GM18505 (cell line): ENCODE measurements at regions not wholly inside any gene's neighbourhood (a gene's known extent, or its start where the extent isn't known, plus 50 kb on each side); places are given as distances from the start of the nearest gene placed in this dataset.

Experiments used
- ATAC-seq: cut with Tn5 transposase; IDR thresholded peaks from one replicate; pipeline ENCODE4 v1.9.1; 2021; ENCODE audit not compliant: unreplicated experiment
- POLR2A ChIP-seq: IDR thresholded peaks from 4 replicates; pipeline ENCODE4 v1.6.1; 2011; ENCODE audit warnings: borderline replicate concordance; ENCODE audit not compliant: insufficient read depth, insufficient read length; ENCODE audit errors: extremely low read depth

- TF ChIP-seq POLR2A: no peak
- no peak for ATAC-seq
Measured at GRCh38 chr1:221075911-221076310, 196.7 kb downstream of the HLX start.

GRCh38 chr1:221076391-221076811, 197.2 kb downstream of the HLX start:
- TF ChIP-seq POLR2A: no peak
- no peak for ATAC-seq

GRCh38 chr1:221078260-221078965, 199.2 kb downstream of the HLX start:
- no peak for ATAC-seq
- no peak for TF ChIP-seq POLR2A

- no peak for TF ChIP-seq POLR2A
Measured at GRCh38 chr1:221083902-221084301, 204.7 kb downstream of the HLX start.

GRCh38 chr1:221084681-221085080, 205.4 kb downstream of the HLX start:
- ATAC-seq: no peak
- no peak for TF ChIP-seq POLR2A

More at GRCh38 chr1:221083902-221084301, 204.7 kb downstream of the HLX start:
- ATAC-seq: no peak

GRCh38 chr1:221085701-221086375, 206.6 kb downstream of the HLX start:
- ATAC-seq: no peak
- TF ChIP-seq POLR2A: no peak

- no peak for TF ChIP-seq POLR2A
- ATAC-seq: no peak
Measured at GRCh38 chr1:221087919-221088318, 208.7 kb downstream of the HLX start.

- no peak for TF ChIP-seq POLR2A
- ATAC-seq: no peak
Measured at GRCh38 chr1:221089273-221089672, 210.0 kb downstream of the HLX start.

- ATAC-seq: no peak
- no peak for TF ChIP-seq POLR2A
Measured at GRCh38 chr1:221089803-221090202, 210.6 kb downstream of the HLX start.

- TF ChIP-seq POLR2A: no peak
- no peak for ATAC-seq
Measured at GRCh38 chr1:221093903-221094791, 214.9 kb downstream of the HLX start.

- no peak for TF ChIP-seq POLR2A
- ATAC-seq: no peak
Measured at GRCh38 chr1:221097479-221098281, 218.4 kb downstream of the HLX start.

- ATAC-seq: no peak
- TF ChIP-seq POLR2A: no peak
Measured at GRCh38 chr1:221098471-221099405, 219.5 kb downstream of the HLX start.
